ENCODE measurements at regions not wholly inside any gene's neighbourhood (a gene's known extent, or its start where the extent isn't known, plus 50 kb on each side); places are given as distances from the start of the nearest gene placed in this dataset.

DNA sequence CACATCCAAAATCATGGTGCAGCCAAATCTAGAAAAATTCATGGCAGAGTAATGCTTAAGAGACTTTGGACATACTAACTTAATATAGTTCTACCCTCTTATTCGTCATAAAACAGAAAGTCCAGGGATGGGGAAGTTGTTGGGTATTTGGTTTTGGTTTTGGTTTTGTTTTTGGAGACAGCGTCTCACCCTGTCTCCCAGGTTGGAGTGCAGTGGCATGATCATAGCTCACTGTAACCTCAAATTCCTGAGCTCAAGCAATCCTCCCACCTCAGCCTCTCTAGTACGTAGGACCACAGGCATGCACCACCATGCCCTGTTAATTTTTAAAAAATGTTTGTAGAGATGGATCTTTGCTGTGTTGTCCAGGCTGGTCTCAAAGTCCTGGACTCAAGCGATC lies 271.8 kb upstream of the TENM3 start:
- Mint-ChIP-seq H3K4me3 (ENCODE audit: unreplicated experiment) (no peak overlapping the region), H3K27ac (ENCODE audit: unreplicated experiment) (no peak overlapping the region), H3K9me3 (ENCODE audit: unreplicated experiment) (no peaks in the 10 kb centered on the region), H3K36me3 (ENCODE audit: low read depth, unreplicated experiment) (no peaks in the 10 kb centered on the region), H3K4me1 (ENCODE audit: unreplicated experiment) (no peaks in the 10 kb centered on the region), H3K27me3 (ENCODE audit: unreplicated experiment) (peaks cover 2% of the 10 kb centered on the region)
- TF ChIP-seq, protein P1, sequence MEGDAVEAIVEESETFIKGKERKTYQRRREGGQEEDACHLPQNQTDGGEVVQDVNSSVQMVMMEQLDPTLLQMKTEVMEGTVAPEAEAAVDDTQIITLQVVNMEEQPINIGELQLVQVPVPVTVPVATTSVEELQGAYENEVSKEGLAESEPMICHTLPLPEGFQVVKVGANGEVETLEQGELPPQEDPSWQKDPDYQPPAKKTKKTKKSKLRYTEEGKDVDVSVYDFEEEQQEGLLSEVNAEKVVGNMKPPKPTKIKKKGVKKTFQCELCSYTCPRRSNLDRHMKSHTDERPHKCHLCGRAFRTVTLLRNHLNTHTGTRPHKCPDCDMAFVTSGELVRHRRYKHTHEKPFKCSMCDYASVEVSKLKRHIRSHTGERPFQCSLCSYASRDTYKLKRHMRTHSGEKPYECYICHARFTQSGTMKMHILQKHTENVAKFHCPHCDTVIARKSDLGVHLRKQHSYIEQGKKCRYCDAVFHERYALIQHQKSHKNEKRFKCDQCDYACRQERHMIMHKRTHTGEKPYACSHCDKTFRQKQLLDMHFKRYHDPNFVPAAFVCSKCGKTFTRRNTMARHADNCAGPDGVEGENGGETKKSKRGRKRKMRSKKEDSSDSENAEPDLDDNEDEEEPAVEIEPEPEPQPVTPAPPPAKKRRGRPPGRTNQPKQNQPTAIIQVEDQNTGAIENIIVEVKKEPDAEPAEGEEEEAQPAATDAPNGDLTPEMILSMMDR (IDR thresholded peaks at IDR 0.05; ENCODE audit: unreplicated experiment) = no peak
- no peak for DNase-seq (ENCODE audit: low spot score)

DNA sequence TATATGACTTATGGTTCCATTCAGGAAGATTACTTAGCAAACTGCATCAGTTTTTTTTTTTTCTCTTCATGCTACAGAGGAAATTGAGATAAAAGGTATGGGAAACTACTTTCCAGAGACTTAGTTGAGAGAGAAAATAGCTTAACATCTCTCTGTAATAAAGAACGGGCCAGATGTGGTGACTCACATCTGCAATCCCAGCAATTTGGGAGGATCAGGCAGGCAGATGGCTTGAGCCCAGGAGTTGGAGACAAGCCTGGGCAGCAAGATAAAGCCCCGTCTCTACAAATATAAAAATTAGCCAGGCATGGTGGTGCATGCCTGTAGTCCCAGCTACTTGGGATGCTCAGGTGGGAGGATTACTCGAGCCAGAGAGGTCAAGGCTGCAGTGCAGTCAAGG lies 271.2 kb upstream of the TENM3 start:
- DNase-seq (ENCODE audit: low spot score) = no peak

DNA sequence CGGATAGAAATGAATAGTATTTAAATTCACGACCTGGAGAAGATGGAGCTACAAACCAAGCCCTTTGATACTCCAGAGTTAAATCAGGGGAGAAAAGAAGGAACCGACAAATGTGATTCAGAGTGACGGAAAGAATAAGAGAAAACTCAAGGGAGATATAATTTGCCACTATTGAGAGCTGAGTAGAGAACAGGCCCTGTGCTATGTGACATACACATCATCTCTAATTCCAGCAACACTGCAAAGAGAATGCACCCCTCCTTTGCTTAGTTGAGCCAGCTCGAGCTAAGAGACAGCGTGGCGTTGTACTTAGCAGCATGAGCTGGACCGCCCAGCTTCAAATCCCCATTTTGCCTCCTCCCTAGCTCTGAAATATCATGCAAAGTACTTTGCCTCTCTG lies 266.4 kb upstream of the TENM3 start:
- TF ChIP-seq, protein P1 (IDR thresholded peaks at IDR 0.05; ENCODE audit: unreplicated experiment) = no peak
- H3K27ac Mint-ChIP-seq (ENCODE audit: unreplicated experiment) = no peak overlapping the region

More for the DNA sequence above, 271.2 kb upstream of the TENM3 start:
- Mint-ChIP-seq H3K4me1 (ENCODE audit: unreplicated experiment) (no peaks in the 10 kb centered on the region), H3K27ac (ENCODE audit: unreplicated experiment) (no peak overlapping the region), H3K36me3 (ENCODE audit: low read depth, unreplicated experiment) (no peaks in the 10 kb centered on the region), H3K9me3 (ENCODE audit: unreplicated experiment) (no peaks in the 10 kb centered on the region), H3K4me3 (ENCODE audit: unreplicated experiment) (no peak overlapping the region), H3K27me3 (ENCODE audit: unreplicated experiment) (peaks cover 2% of the 10 kb centered on the region)
- TF ChIP-seq, protein P1 (IDR thresholded peaks at IDR 0.05; ENCODE audit: unreplicated experiment) = no peak

GRCh38 chr4:181982437-181982836 lies 260.8 kb upstream of the TENM3 start:
- Mint-ChIP-seq H3K27me3 (ENCODE audit: unreplicated experiment) (no peaks in the 10 kb centered on the region), H3K27ac (ENCODE audit: unreplicated experiment) (no peak overlapping the region), H3K4me1 (ENCODE audit: unreplicated experiment) (peaks cover 16% of the 10 kb centered on the region), H3K4me3 (ENCODE audit: unreplicated experiment) (no peak overlapping the region), H3K36me3 (ENCODE audit: low read depth, unreplicated experiment) (no peaks in the 10 kb centered on the region), H3K9me3 (ENCODE audit: unreplicated experiment) (no peaks in the 10 kb centered on the region)
- TF ChIP-seq, protein P1 (IDR thresholded peaks at IDR 0.05; ENCODE audit: unreplicated experiment) = no peak
- no peak for DNase-seq (ENCODE audit: low spot score)

More for the DNA sequence above, 266.4 kb upstream of the TENM3 start:
- DNase-seq (ENCODE audit: low spot score) = no peak
- Mint-ChIP-seq H3K4me1 (ENCODE audit: unreplicated experiment) (no peaks in the 10 kb centered on the region), H3K9me3 (ENCODE audit: unreplicated experiment) (no peaks in the 10 kb centered on the region), H3K27me3 (ENCODE audit: unreplicated experiment) (peaks cover 2% of the 10 kb centered on the region), H3K4me3 (ENCODE audit: unreplicated experiment) (no peak overlapping the region), H3K36me3 (ENCODE audit: low read depth, unreplicated experiment) (no peaks in the 10 kb centered on the region)

GRCh38 chr4:181982856-181983255 lies 260.3 kb upstream of the TENM3 start:
- H3K27ac Mint-ChIP-seq (ENCODE audit: unreplicated experiment) = no peak overlapping the region
- TF ChIP-seq, protein P1 (IDR thresholded peaks at IDR 0.05; ENCODE audit: unreplicated experiment) = no peak
- no peaks in the 10 kb centered on the region for H3K36me3 Mint-ChIP-seq (ENCODE audit: low read depth, unreplicated experiment)
- H3K27me3 Mint-ChIP-seq (ENCODE audit: unreplicated experiment) = no peaks in the 10 kb centered on the region
- H3K9me3 Mint-ChIP-seq (ENCODE audit: unreplicated experiment) = no peaks in the 10 kb centered on the region
- no peak for DNase-seq (ENCODE audit: low spot score)
- peaks cover 16% of the 10 kb centered on the region for H3K4me1 Mint-ChIP-seq (ENCODE audit: unreplicated experiment)
- H3K4me3 Mint-ChIP-seq (ENCODE audit: unreplicated experiment) = no peak overlapping the region

Measured in endothelial cell (in vitro differentiated cells).